ENCODE measurements at regions not wholly inside any gene's neighbourhood (a gene's known extent, or its start where the extent isn't known, plus 50 kb on each side); places are given as distances from the start of the nearest gene placed in this dataset.
A peak's percentile ranks its signal among the peaks of the same experiment; 100 is the strongest.

GRCh38 chr18:2036086-2036485 lies 535.2 kb downstream of the METTL4 start:
- DNase-seq (ENCODE audit: low spot score): no peak

DNA sequence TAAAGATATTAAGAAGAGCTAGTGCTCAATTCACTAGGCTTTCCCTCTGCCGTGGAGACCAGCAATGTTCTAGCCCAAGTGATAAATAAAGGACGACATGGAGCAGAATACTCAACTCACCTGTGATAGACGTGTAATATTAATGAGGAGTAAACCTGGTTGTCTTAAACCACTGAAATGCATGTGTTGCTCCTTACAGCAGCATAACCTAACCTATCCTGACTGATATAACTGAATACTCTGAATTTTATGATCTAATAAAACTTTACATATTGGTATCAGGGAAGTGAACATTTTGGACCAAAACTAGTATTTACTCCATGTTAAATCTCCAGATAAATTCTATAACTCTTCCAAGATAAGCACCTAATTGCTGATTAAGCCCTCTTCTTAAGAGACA lies 531.0 kb downstream of the METTL4 start:
- no peak for DNase-seq (ENCODE audit: low spot score)

- DNase-seq (ENCODE audit: low spot score): no peak
Observed at GRCh38 chr18:2049986-2050385, 521.3 kb downstream of the METTL4 start.

DNA sequence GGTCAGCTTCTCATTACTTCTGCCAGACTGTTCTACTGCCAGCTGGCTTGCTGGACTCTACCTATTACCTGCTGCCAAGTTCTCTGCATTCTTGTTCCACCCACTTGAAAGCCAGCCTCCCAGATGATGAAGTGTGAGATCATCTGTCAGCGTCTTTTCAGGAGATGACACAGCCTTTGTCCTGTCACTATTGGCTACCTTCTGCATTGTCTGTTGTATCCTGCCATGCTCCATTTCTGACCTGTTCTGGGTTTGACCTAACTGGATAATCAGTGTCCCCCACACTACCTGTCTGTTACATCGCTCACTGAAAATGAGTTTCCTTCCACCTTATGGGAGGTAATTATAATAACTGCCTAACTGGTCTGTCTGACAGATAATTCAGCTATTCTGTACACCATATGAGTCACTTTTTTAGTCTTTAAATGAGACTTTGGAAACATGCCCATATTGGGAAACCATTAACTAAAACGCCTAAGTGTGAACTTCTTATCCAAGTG lies 520.6 kb downstream of the METTL4 start:
- DNase-seq (ENCODE audit: low spot score): no peak

DNA sequence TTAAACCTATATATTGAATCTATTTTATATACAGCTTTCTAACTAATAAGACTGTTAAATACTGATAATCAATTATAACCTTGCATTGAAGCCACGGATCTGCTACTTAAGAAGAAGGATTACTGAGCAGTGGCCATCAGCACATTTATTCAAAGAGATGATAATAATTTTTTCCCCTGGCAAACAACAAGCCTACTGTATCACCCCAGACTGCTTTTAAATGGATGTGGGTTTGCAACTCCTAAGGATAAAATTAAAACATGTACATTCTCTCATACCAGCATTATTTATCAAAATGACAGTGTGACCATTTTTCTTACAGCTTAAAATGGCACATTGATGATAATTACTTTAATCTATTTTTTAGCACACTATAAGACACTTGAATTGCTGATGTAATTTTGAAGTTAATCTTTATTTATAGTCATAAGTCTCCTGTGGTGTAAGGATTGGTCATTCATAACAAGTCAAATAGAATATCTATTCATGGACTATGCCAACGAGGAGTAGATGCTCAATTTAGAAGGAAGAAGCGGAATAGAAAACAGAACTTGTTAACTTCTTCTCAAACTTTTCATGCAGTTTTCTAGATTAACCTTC lies 517.7 kb downstream of the METTL4 start:
- no peak for DNase-seq (ENCODE audit: low spot score)

- DNase-seq (ENCODE audit: low spot score): no peak
Observed at GRCh38 chr18:2059336-2059735, 512.0 kb downstream of the METTL4 start.

GRCh38 chr18:2060086-2060485 lies 511.2 kb downstream of the METTL4 start:
- no peak for DNase-seq (ENCODE audit: low spot score)

DNA sequence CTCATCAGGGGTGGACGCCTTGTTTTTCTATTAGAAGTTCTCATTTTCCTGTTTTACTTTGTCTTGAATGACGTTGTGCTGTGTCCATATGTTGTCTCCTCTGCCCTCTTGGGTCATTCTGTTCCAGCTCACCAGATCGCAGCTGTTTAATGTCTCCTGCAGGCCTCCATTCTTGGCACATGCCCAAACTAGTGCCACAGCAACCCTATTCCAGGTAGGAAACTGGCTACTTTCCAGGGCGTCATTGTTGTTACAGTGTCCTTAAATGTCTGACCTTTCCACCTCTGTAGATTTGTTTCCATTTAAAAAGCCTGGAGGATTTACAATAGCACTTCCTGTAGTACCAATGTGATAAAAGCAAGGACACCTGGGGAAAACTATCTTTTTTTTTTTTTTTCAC lies 500.7 kb downstream of the METTL4 start:
- DNase-seq (ENCODE audit: low spot score): no peak

- DNase-seq (ENCODE audit: low spot score): no peak
Observed at GRCh38 chr18:2075499-2075898, 495.8 kb downstream of the METTL4 start.

DNA sequence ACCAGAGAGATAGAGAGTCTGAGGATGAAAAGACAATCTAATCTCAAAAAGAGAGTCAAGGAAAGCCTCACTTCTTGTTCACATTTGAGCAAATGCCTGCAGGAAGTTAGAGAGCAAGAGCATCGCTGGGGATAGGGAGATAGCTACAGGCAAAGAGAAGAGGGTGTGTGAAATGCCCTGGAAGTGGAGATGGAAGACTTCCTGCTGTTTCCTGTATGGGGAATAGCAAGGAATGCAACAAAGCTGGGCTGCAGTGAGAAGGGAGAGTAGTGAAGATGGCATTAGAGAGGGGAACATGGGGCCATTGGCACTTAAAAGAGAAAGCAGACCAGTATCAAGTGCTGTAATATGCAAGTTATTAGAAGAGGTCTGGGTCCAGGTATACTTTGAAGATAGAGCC lies 488.6 kb downstream of the METTL4 start:
- DNase-seq (ENCODE audit: low spot score): no peak

DNA sequence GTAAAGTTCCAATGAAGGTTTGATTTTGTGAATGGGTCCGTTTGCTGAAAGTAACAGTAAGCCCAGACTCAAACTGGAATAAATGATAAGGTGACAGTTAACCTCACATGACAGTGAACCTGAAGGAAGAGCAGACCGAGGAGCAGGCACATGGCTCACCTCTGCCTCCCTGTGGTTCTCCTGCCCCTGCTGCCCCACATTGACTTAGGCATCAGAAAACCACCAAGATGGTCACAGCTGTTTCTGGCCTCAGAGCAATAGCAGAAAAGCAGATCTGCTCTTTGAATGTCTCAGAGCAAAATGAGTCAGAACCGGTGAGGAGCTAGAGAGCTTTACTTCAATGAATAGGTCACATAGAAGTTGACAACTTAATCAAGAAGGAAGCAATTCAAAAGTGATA lies 487.6 kb downstream of the METTL4 start:
- peak; percentile 72 for DNase-seq (ENCODE audit: low spot score)

GRCh38 chr18:2086439-2086838 lies 484.9 kb downstream of the METTL4 start:
- DNase-seq (ENCODE audit: low spot score): no peak

DNA sequence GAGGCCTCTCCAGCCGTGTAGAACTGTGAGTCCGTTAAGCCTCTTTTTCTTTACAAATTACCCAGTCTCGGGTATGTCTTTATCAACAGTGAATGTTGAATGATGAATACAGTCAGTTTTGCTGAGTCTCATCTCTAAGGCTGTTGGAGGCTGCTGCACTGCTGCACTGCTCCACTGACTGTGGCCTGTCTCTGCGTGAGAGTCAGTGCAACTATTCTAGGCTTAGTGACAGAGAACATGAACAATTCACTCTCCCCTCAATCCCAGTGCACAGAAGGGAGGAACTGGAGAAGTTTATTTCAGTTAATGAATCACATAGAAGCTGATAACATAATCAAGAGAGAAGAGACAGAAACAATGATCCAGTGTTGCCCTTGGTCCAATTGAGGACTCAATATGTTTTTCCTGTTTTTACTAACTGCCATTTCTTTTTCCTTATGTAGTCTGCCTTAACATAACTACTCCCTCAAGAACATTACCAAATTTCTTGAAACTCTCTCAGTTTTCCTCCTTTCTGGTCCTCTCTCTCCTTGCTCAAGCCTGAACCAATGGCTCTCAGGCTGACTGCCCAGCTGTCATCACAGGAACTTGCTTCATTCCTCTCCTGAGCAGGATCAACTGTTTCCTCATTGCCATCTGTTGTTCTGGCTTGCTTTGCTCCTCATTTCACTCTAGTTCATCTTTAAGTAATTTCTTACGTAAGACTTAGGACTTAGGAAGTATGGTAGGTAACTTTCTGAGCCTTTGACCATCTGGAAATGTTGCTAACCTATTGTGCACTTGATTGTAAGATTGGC lies 483.2 kb downstream of the METTL4 start:
- no peak for DNase-seq (ENCODE audit: low spot score)

GRCh38 chr18:2089396-2089795 lies 481.9 kb downstream of the METTL4 start:
- no peak for DNase-seq (ENCODE audit: low spot score)

DNA sequence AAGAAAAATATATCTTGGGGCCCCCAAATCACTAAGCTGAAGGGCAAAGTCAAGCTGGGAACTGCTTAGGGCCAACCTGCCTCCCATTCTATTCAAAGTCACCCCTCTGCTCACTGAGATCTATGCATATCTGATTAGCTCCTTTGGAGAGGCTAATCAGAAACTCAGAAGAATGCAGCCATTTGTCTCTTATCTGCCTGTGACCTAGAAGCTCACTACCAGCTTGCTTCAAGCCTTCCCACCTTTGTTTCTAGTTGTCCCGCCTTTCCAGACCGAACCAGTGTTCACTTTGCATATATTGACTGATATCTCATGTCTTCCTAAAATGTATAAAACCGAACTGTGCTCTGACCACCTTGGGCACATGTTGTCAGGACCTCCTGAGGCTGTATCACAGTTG lies 479.4 kb downstream of the METTL4 start:
- DNase-seq (ENCODE audit: low spot score): no peak

DNA sequence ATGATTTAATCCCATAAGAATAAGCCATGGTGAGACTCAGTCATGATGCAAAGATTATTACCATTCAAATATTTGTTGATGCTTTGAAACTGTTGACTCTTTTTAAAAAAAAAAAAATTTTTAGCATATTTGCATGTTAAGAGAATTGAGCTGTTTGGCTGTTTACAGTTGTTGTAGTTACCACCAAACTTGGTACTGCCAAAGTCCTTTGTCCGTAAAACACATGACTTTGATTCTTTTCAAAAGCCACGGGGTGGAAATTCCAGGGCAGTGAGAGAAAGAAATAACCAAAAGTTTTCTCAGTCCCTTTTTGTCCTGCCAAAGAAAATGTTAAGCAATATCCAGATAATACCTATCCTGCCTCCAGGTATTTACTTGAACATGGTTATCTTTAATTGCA lies 474.8 kb downstream of the METTL4 start:
- DNase-seq (ENCODE audit: low spot score): no peak

DNA sequence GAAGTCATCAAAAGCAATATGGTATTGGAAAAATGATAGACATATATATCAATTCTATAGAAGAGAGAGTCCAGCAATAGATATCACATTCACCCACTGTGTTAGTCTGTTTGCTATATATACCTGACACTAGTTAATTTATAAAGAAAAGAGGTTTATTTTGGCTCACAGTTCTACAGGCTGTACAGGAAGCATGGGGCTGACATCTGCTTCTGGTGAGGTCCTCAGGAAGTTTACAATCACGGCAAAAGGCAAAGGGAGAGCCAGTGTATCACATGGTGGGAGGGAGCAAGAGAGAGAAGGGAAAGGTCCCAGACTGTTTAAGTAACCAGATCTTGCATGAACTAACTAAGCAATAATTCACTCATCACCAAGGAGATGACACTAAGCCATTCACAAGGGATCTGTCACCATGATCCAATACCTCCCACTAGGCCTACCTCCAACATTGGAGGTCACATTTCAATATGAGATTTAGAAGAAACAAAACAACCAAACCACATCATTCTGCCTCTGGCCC lies 470.6 kb downstream of the METTL4 start:
- no peak for DNase-seq (ENCODE audit: low spot score)

DNA sequence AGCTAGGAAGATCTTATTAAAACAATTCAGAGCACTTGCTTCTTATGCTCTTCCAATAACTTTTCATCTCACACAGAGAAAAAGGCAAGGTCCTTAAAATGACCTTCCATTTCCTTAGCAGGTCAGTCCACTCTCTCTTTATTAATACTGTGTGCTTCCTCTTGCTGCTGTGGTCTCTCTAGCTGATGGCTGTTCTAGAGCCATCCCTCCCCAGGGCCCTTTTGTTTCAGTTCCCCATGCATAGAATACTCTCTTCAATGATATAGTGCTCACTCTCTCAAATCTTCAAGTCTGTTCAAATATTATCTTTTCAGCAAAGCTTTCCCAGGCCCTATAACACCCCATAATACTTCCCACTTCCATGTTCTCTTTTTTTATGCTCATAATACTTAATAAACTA lies 469.3 kb downstream of the METTL4 start:
- no peak for DNase-seq (ENCODE audit: low spot score)

GRCh38 chr18:2103299-2103698 lies 468.0 kb downstream of the METTL4 start:
- no peak for DNase-seq (ENCODE audit: low spot score)

DNA sequence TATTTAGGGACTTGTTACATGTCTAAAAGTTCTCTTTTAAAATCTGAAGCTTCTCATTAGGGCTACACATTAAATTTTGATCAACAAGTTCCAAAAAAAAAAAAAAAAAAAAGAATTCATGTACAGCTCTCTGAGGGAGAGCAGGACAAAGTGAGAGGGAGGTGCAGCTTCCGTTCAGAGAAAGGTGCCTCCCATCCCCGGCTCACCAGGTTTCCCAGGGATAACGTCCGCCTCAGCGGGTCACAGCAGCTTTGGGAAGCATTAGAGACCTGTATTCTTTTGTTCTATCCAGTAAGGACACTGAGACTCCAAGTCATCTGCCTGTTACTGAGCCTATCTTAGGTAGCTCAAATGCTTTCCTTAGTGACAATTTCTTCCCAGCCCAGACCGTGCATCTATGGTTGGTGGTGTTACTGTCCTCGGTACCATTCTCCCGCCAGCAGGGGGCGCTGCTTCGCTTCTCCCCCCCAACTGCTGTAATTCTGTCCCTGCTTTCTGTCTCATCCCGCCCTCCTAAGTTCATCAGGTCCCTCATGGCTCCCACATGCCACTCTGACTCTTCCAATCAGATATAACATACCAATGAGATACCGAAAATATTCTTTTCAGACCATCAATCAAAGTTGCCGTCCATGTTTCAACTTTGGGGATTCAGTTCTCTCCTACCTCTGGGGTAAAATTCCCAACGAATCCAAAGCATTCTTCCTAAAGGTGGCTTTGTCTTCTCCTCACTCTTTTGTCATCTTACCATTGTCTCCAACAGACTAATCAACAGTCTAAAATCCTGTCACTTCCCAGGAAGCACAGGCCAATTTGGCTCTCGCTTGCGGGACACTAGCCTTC lies 466.5 kb downstream of the METTL4 start:
- DNase-seq (ENCODE audit: low spot score): peak; percentile 87

DNA sequence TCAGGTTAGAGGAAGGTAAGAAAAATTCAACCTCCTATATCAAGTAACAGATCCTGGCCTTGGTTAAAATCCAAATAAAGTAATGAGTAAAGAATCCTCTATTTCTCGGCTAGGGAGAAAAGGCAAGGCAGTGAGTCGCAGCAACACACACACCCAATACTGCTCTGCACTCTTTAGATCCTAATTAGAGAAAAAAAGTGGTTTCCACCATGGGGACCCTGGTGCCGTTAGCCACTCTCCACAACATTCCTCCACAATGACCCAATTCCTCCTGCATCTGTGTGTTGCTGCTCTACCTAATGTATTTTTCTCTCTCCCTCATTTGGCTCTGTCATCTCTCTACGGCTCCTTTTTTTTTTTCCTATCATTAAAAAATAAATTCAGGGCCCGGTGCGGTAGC lies 462.7 kb downstream of the METTL4 start:
- DNase-seq (ENCODE audit: low spot score): no peak

DNA sequence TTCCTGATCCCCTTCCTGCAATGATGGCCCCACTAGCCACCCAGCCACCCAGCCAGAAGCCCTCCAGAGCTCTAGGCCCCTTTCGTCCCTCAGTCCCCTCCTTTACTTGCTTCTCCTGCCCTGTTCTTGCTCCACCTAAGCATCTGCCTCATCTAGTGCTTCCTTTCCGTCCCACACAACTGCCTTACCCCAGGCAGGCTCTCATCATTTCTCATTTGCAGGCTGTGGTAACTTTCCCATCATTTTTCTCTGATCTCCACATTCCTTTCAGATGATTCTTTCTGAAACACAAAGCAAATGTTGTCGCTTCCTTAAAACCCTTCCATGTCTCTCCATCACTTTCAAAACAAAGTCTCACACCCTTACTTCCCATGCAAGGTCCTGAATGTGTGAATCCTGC lies 459.8 kb downstream of the METTL4 start:
- no peak for DNase-seq (ENCODE audit: low spot score)

Data from D341Med (cell line).